ENCODE measurements at regions not wholly inside any gene's neighbourhood (a gene's known extent, or its start where the extent isn't known, plus 50 kb on each side); places are given as distances from the start of the nearest gene placed in this dataset.

GRCh38 chr3:46090161-46090591, 62.9 kb upstream of the XCR1 start:
- no peak for DNase-seq (ENCODE audit: low read depth)

GRCh38 chr3:46089237-46090011, 62.1 kb upstream of the XCR1 start:
- DNase-seq (ENCODE audit: low read depth), result no peak

GRCh38 chr3:46087871-46088270, 60.6 kb upstream of the XCR1 start:
- no peak for DNase-seq (ENCODE audit: low read depth)

- no peak for DNase-seq (ENCODE audit: low read depth)
Measured at GRCh38 chr3:46086986-46087385, 59.7 kb upstream of the XCR1 start.

- no peak for DNase-seq (ENCODE audit: low read depth)
Measured at GRCh38 chr3:46086083-46086437, 58.8 kb upstream of the XCR1 start.

GRCh38 chr3:46085421-46086082, 58.3 kb upstream of the XCR1 start:
- DNase-seq (ENCODE audit: low read depth), result no peak

- no peak for DNase-seq (ENCODE audit: low read depth)
Measured at GRCh38 chr3:46083956-46084355, 56.7 kb upstream of the XCR1 start.

- no peak for DNase-seq (ENCODE audit: low read depth)
Measured at GRCh38 chr3:46082849-46083248, 55.6 kb upstream of the XCR1 start.

- no peak for DNase-seq (ENCODE audit: low read depth)
Measured at GRCh38 chr3:46082021-46082420, 54.7 kb upstream of the XCR1 start.

GRCh38 chr3:46080969-46081345, 53.7 kb upstream of the XCR1 start:
- DNase-seq (ENCODE audit: low read depth), result no peak

GRCh38 chr3:46080124-46080968, 53.1 kb upstream of the XCR1 start:
- no peak for DNase-seq (ENCODE audit: low read depth)

GRCh38 chr3:46078712-46079400, 51.6 kb upstream of the XCR1 start:
- peak; percentile 77 for DNase-seq (ENCODE audit: low read depth)

All from stimulated activated CD8-positive, alpha-beta memory T cell treated with anti-CD3 and anti-CD28 coated beads, Interleukin-4, amount 100 ng/mL, for 24 hours (primary cell).